Right forelimb (tissue), 1 donor: ENCODE measurements at regions not wholly inside any gene's neighbourhood (a gene's known extent, or its start where the extent isn't known, plus 50 kb on each side); places are given as distances from the start of the nearest gene placed in this dataset.
"Not testable (repeated sequence)": the region's sequence is repeated elsewhere in the genome, so short reads cannot be mapped to it uniquely, and the experiment has no call there.

ENCODE experiments used
- DNase-seq: peaks from one replicate; pipeline ENCODE4 v3.0.0-alpha.2; 2018

DNA sequence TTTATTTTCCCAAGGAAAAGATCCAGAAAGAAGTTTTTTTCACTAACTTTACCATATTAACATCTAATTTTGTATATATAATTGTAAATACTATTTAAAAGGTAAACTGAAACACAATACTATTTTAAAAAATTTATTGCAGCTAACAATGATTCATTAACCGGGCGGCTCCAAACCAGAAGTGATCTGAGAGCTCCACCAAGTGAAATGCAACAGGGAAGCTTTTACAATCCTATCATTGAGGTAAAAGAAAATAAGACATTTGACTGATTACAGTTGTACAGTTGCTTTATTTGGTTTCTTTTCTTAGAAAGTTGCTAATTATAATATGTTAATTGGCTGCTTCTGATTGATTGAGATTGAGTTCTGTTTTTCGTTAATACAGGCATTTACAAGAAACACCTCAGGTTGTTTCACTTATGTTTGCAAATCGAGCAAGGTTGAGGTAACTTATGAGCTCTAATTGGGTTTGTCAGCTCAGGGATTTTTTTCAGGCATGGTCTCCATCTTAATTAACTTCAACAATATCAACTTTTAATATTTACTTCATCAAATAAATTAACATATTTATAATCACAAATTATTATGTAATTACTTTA, 220.2 kb upstream of the UGT8 start:
- DNase-seq, result no peak

DNA sequence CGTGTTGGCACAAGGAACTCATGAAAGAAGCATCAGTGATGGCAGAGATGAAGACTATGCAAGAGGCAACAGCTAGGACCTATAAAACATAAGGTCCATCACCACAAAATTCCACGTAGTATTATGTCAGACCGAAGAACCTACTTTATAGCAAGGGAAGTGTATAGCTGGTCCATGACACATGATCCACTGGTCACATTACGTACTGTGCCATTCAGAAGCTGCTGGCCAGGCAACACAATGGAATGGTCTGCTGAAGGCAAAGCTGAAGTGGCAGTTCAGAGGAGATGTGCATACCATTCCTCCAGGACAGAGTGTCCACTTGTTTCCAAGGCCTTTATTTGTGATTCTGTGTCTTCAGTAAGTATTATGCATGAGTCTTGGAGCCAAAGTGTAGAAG, 215.5 kb upstream of the UGT8 start:
- DNase-seq, result no peak

DNA sequence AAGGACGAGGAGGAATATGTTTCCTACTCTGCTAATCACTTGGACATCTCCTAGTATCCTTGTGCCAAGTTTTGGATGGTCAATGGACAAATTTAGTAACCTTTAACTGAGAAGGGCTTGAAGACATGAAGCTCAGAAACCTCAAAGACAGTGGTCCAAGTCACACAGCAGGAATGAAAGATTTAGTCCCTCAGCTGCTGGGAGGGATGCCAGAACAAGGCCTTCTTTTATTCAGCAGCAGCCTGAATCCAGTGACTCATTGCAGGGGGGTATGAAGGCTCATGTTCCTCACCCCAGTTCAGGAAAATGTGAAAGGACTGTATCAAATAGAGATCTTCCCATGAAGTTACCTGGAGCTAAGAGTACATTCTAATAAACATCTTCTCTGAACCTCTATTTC, 214.9 kb upstream of the UGT8 start:
- DNase-seq, result no peak

DNA sequence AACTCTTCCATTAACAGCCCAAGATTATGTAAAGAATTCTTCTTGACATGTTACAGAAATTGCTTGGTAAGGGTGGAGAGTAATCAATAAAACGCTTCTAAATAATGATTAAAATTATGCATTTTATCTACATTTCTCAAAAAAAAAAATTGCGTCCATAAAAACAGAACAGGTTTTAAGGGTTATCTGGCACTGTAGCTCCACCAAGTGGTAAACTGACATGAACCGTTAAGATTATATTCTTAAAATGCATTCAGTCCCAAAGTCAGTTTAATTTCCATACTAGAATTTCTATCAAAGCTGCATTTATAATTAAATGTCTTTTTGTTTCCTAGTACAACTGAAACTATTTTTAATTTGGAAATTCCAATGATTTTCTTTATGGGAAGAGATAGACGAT, 214.0 kb upstream of the UGT8 start:
- no peak for DNase-seq

DNA sequence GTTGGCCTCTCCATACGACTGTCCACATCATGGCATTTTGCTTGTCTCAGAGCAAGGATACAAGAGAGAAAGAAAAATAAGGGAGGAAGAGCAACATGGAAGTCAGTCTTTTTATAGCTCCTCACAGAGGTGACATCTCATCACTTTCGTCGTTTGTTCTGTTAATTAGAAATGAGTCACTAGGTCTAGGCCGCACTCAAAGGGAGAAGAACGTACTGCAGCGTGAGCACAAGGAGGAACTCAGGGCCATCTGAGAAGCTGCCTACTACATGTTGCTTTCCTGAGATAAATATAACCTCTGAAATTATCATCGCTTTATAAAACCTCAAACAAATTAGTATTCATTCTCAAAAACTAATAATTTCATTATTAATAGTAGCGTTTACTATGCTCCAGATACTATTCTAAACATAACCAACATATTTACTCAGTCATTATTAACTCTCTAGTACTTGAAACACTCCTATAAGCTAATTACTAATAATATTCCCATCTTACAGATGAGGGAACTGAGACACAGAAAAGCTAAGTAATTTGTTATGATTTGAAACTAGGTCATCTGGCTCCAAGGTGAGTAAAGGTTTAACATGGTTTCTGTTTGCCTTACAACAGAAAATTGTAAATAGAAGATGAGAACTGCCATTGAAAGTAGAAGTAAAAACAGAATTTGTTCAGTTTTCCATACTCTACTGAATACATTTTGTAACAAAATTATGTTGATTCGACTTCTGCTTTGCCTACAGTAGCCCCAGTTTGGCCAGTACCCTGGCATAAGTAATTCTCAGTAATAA, 213.2 kb upstream of the UGT8 start:
- DNase-seq, result no peak

DNA sequence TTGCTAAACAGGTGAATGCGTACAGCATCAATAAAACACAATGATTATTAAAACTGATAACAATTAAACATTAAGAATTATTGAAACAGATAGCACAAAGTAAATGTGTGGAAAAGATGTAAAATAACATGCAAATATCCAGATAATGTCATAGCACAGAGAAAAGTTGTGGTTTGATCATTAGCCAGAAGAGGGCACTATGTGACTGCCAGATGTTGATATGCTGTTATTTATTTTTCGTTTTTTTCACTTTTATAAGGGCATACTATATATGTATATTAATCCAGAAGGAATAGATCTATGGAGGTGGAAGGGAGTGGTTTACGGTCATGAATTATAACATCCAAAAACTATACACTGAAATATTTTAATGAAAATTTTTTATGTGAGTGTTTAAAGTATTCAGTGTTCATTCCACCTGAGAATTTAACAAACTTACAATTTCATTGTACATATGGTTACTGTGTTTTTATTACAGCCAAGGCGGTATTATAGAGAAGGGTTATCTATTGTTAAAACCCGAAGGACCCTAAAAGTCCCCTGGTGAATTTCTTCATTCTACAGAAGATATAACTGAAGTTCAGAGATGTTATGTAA, 211.9 kb upstream of the UGT8 start:
- no peak for DNase-seq

DNA sequence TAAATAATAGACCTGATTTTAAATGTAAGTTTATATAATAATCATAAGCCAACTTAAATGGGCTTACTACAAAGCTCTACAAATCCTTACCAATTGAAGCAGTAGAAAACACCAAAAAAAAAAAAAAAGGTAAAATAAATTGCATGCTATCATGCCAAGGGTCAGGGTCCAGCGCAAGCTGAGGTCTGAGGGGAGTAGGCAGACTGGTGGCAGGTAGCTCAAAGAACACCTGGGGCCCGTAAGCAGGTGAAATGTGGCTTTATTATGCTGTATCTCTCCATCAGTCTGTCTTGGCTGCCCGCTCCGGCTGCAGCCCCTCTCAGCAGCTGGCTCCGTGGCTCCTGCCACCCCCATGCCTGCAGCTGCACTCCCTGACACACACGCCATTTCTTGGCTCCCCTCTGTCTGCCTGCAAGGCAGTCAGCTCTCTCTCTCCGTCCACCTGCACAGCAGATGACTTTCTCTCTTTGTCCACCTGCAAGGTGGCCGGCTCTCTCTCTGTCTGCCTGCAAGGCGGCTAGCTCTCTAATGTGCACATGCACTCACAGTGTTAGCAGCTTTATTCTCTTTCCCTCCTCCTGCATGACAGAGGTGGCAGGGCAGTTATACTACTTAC, 209.4 kb upstream of the UGT8 start:
- DNase-seq, result no peak

DNA sequence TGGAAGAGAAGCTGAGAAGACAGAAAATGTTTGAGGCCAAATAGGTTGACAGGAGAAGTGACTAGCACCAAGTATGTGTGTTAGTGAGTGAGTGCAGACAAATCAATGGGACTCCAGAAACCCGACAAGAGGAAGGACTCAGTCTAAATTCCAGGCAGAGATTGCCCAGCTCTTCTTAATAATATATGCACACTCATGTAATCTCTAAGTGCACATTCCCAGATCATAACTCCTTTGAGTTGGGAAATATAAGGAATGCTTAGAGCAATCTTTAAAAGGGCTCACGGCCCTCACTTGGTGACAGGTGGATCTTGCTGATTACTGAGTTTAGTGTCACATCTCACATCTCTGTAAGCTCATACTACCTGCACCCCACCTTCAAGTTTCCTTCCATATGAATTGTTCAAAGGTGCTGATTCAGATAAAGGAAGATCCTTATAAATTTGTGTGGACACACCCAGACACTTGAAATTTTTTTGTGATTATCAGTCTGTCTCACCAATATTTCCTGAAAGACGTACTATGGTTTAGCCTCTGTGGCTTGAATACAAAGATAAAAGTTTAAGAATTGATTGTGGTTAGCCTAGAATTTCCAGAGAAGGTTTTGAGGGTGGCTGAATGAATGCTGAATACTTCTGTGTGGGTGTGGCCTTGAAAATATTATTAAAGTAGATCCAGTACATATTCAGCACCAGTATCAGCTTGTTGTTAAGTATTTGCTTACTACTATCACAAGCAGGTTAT, 205.1 kb upstream of the UGT8 start:
- DNase-seq, result no peak

DNA sequence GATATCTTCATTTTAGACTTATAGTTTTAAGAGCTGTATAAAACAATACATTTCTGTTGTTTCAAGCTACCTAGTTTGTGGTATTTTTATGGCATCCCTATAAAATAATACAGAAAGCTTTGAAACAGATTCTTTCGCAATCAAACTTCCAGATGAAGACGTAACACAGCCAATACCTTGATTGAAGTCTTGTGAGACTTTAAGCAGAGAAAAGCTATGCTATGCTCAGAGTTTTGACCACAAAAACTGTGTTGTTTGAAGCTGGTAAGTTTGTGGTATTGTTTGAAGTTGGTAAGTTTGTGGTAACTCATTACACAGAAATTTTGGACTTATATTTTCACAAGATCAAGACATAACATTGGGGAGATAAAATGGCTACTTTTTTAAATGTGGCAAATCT, 201.8 kb upstream of the UGT8 start:
- no peak for DNase-seq

DNA sequence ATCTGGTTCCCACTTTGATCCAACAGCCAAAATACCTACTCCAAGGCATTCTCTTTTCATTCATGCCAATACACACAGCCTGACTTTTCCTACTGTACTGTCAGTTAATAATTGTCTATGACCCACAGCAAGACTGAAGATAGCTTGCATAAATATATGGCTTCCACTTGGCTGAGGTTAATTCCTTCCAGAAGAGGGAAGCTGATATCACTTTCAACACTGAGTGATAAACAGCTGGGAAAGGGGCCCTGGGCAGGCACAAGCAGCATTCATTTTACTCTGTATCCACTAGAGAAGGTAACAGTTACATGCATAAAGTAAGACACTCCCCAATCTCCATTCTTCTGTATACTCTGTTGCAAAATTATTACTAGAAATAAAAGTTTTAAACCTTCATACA, 200.2 kb upstream of the UGT8 start:
- DNase-seq, result no peak

DNA sequence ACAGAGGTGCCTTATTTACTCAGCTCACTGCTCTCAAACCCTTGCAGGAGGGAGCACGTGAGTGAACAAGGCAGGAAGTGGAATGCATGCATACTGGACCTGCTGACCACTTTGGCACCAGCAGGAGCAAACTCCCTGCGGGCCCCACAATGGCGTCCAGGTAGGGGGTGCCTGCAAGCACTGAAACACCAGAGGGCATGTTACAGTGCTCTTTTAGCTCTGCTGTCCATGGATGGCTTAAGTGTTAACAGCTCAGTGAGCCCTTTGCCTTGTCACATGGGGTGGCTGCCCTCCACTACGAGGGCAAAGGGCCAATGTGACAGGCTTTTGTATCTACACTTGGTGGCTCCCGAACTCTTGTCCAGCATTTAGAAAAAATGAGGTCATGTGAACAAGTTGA, 199.5 kb upstream of the UGT8 start:
- no peak for DNase-seq

DNA sequence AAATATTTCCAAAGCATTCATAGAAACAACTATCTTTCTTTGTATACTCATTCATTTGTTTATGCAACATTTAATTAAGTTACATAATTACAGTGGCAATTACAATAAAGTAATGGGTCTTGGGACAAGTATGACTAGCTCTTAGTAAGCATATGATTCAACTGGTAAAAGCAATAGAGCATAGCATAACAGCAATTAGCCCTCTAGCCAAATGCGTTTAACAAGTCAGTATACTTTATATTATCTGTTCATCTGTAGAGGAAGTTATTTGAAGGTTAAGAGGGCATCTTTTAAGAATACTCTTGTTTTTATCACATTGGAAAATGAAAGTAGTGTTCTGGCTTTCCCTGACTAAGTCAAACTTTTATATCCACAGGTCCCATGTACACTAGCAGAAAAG, 198.1 kb upstream of the UGT8 start:
- DNase-seq, result no peak

DNA sequence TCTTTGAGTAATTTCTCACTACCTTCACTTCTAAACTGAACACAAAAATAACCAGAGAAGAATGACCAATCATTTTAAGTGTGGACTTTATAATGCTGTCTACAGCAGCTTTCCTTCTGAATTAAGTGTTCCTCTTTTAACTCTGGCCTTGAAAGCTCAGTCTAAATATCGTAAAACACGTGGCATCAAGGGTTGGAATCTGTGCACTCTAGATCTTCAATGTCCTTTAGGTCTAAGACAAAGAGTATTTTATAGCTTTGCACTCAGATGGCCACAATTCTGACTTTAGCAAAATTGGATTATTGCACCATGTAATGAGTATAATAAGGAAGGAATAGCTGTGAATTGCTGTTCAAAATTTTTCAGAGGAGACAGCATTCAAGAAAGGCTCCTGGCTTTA, 197.1 kb upstream of the UGT8 start:
- DNase-seq, result no peak

DNA sequence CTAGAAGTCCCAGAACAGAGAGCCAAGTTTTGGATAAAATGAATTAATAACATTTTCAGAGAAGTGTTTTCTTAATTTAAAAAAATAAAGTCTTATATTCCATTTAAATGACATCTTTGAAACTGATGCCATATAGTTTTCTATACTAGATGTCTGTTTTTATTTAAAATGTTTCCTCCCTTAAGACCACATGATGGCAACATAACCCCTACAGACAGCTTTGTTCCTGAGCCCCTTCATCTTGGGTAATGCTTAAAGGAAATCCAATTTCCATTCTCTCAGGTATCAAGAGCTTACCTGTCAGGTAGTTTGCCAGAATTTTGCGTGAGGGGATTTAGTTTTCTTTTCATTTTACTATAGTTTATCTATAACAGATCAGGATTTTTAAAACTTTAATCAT, 181.4 kb upstream of the UGT8 start:
- no peak for DNase-seq

DNA sequence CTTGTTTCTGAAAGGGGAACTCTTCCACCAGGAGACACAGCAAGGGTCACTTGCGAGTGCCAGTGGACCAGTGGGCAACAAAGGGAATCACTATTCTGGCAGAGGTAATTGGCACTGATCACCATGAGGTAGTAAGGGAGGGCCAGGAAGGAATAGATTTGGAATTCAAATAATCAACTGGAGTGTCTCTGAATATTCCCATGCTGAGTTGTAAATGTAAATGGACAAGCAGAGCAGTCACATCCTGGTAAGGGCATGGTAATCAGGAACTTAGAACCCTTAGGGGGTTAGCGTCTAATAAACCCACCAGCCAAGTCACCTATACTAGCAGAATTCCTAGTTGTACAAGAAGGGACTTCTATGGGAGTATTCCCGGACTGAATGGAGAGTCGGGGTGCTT, 178.5 kb upstream of the UGT8 start:
- DNase-seq, result no peak

DNA sequence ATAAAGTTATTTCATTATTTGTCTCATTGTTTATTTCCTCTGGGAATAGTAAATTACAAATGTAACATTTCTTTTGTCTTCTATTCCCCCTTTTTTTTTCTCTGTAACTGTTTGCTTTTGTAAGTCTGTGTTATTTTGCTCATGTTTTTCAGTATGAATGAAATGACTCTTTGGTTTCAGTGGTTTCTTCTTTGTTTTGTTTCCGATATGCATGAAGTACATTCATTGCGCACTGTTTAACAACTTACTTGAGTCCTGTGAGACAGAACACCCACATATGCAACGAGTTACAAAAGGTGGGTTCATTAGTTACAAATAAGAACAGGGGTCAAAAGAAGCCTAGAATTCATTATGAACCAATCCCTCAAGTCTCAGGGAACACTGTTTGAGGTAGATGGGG, 175.0 kb upstream of the UGT8 start:
- no peak for DNase-seq

DNA sequence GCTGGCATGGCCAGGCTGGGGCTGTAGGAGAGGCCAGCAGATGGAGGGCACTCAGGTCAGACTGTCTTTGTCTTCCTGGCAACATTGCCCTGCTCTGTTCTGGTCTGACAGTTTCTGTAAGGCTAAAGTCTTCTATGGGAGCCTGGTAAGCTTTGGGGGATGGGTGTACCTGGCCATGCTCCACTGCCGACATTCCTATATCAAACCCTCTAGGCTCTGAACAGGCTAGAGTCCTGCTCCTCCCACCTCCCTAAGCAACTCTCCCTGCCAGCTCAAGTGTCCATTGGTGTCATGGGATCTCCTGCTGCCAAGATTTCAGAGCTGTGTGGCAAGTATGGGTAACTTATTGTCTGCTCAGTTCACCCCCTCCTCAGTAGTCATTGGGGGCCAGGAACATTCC, 163.5 kb upstream of the UGT8 start:
- no peak for DNase-seq

DNA sequence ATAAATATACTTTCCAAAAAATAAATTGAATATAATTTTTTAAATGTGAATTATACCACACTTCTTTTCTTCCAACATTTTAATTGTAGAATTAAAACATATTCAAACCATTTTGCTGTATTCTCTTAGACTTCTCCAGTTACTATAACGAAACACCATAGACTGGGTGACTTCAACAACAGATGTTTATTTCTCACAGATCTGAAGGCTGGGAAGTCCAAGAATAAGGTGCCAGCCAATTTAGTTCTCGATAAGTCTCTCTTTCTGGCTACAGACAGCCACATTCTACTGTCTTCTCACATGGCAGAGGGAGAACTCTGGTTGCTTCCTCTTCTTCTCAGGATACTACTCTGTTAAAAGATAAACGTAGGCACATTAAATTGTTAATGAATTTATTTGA, 155.8 kb upstream of the UGT8 start:
- DNase-seq, result no peak

DNA sequence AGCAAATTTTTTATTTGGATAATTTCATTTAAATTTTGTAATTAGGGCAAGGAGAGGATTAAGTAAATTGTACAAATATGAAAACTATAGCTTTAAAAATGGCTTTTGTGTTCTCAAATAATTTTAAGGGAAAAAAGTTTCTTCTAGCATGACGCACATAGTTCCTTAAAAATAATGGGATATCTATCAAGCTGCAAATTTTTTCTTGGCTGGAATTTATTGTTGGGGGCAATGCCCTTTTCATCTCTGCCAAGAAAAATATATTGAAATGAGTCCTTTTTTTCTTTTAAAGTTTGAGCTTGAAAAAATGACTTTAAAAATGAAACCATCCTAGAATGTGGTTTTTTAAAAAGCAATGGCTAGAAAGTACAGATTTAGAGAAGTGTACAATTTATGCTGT, 154.4 kb upstream of the UGT8 start:
- DNase-seq, result no peak

DNA sequence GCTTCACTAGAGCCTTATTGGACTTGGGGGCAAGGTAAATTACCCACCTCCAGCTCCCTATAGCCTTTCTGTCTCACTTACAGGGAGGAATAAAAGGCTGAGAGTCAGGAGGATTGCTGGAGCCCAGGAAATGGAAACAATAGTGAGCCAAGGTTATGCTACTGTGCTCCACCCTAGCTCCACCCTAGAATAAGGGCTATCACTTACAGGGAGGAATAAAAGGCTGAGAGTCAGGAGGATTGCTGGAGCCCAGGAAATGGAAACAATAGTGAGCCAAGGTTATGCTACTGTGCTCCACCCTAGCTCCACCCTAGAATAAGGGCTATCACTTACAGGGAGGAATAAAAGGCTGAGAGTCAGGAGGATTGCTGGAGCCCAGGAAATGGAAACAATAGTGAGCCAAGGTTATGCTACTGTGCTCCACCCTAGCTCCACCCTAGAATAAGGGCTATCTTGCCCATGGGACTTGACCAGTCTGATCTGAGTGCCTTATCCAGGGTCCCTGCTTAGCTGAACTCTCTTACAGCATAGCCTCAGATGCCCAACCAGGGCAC, 150.6 kb upstream of the UGT8 start:
- DNase-seq, result not testable (repeated sequence)

DNA sequence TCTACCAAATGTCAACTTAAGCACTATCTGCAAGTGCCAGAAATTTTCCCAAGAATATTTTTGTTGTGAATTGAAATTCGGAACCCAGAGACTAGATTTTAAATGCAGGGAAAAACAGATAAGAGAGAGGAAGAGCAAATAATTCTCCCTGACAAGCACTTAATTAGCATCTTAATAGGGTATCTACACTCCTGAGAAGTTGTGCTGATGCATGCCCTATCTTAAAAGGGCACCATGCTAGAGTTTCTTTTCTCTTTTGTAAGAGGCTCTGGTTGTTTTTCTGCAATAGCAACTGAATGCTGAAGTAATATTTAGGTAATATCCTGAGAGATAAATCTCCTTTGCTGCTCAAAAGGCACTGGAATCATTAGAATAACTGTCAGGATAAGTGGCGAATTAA, 139.9 kb upstream of the UGT8 start:
- no peak for DNase-seq

DNA sequence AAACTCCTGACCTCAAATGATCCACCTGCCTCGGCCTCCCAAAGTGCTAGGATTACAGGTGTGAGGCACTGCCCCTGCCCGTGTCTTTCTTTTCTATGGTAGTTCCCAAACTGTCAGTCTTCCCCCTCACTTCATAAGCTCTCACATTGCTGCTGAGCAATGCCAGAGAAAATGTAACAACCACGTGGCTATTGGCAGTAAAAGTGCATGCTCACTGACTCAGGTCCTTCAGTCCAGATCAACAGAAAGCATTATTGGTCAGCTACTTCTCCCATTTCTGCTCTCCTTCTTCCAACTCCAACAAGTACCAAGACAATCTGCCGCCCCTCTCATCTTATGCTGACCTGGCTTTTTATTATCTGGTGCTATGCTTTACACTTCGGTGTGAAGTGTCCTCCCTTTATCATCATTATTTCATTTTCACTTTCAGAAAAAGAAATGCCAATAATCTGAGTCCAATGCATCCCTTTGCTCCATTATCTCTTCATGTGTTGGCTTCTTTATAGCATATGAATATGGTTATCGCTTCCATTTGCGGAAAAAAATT, 133.8 kb upstream of the UGT8 start:
- DNase-seq, result no peak

DNA sequence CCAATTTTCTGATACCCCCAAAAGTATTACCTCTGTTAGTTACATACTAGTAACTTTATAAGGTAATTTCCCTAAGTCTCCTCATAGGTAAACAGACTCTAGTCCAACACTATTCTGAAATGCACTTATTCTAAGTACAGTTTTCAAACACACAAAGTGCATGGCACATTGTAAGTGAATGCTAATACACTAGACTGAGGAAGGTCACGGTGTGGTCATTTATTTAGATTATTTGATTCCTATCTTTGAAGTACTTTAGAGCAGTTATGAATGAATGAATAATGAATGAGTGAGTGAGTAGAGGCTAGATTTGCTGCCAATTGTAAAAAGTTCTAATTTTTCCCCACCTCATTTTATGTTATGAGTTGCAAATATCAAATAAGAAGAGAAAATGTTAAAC, 132.8 kb upstream of the UGT8 start:
- DNase-seq, result no peak
